Gastroesophageal sphincter (tissue), 4 donors: ENCODE measurements at regions not wholly inside any gene's neighbourhood (a gene's known extent, or its start where the extent isn't known, plus 50 kb on each side); places are given as distances from the start of the nearest gene placed in this dataset.

Source experiments
- ATAC-seq: fragments of 150-250 bp; one replicate; pipeline ENCODE4 v1.9.1; 2016; ENCODE audit warnings: mild to moderate bottlenecking, moderate library complexity
- H3K27ac ChIP-seq, 4 donors: fragments of 200-600 bp; sonication (generic) in 3 of 4; 1 replicate in 3 of 4; 2 replicates in 1 of 4; pipeline ENCODE4 v1.5.1; 2016 to 2019
- H3K27me3 ChIP-seq: fragments of 200-600 bp; sonication (generic); one replicate; pipeline ENCODE4 v1.5.1; 2019
- H3K36me3 ChIP-seq, 2 donors: fragments of 200-600 bp; sonication (generic); one replicate each; pipeline ENCODE4 v1.5.1; 2019; ENCODE audit warnings: control low read depth in 1 of 2
- H3K4me1 ChIP-seq, 3 donors: fragments of 200-600 bp; sonication (generic); 1 replicate in 2 of 3; 2 replicates in 1 of 3; pipeline ENCODE4 v1.5.1; 2016 to 2019; ENCODE audit warnings: control low read depth in 2 of 3
- H3K4me3 ChIP-seq, 2 donors: fragments of 200-600 bp; sonication (generic); one replicate each; pipeline ENCODE4 v1.5.1; 2019; ENCODE audit warnings: mild to moderate bottlenecking in 1 of 2, moderate library complexity in 1 of 2
- H3K9me3 ChIP-seq, 3 donors: fragments of 200-600 bp; sonication (generic); one replicate each; pipeline ENCODE4 v1.5.1; 2017 to 2019; ENCODE audit warnings: control low read depth in 2 of 3
- EP300 ChIP-seq: sonication (generic); formaldehyde crosslinking; IDR thresholded peaks from one replicate; pipeline ENCODE4 v1.6.1; 2017; ENCODE audit warnings: antibody characterized with exemption, mild to moderate bottlenecking
- POLR2A ChIP-seq, 2 donors: fragments of 450-650 bp; IDR thresholded peaks; one replicate each; pipeline ENCODE4 v1.6.1; 2017; ENCODE audit warnings: antibody characterized with exemption in 2 of 2, mild to moderate bottlenecking in 2 of 2, moderate library complexity in 1 of 2
- POLR2AphosphoS5 ChIP-seq: sonication (generic); formaldehyde crosslinking; IDR thresholded peaks from one replicate; pipeline ENCODE4 v1.6.1; 2017; ENCODE audit warnings: antibody characterized with exemption
- WGBS, 2 donors: methylation state at CpG; one replicate each; pipeline ENCODE4 v1.1.5; 2018; ENCODE audit warnings: low coverage in 1 of 2; 5-methylcytosine and 5-hydroxymethylcytosine counted together
- TF ChIP-seq, protein P1 (sequence below), 4 experiments: fragments of 200-600 bp in 2 of 4; fragments of 450-650 bp in 2 of 4; sonication (generic) in 1 of 4; IDR thresholded peaks; one replicate each; pipeline ENCODE4 v1.5.1; 2017 to 2019; ENCODE audit warnings: antibody characterized with exemption in 4 of 4, mild to moderate bottlenecking in 2 of 4, moderate library complexity in 2 of 4

- WGBS, 2 donors, result 52 to 57% methylated on average over 9 to 11 of the region's 12 CpGs
- H3K4me1 ChIP-seq, result no peaks in the 10 kb centered on the region
- H3K4me3 ChIP-seq, result no peak overlapping the region
- H3K27me3 ChIP-seq, result peaks cover 6% of the 10 kb centered on the region
- ATAC-seq, result no peak
- H3K27ac ChIP-seq, result no peak overlapping the region
- TF ChIP-seq, protein P1, sequence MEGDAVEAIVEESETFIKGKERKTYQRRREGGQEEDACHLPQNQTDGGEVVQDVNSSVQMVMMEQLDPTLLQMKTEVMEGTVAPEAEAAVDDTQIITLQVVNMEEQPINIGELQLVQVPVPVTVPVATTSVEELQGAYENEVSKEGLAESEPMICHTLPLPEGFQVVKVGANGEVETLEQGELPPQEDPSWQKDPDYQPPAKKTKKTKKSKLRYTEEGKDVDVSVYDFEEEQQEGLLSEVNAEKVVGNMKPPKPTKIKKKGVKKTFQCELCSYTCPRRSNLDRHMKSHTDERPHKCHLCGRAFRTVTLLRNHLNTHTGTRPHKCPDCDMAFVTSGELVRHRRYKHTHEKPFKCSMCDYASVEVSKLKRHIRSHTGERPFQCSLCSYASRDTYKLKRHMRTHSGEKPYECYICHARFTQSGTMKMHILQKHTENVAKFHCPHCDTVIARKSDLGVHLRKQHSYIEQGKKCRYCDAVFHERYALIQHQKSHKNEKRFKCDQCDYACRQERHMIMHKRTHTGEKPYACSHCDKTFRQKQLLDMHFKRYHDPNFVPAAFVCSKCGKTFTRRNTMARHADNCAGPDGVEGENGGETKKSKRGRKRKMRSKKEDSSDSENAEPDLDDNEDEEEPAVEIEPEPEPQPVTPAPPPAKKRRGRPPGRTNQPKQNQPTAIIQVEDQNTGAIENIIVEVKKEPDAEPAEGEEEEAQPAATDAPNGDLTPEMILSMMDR (IDR thresholded peaks at IDR 0.05), result no peak
- no peak for TF ChIP-seq POLR2AphosphoS5
- TF ChIP-seq EP300, result no peak
- no peak for TF ChIP-seq POLR2A (IDR thresholded peaks at IDR 0.05)
- H3K36me3 ChIP-seq, result no peaks in the 10 kb centered on the region
- peaks cover 0 to 26% (median 0%) of the 10 kb centered on the region in 3 donors for H3K9me3 ChIP-seq
Observed at GRCh38 chr2:527581-527980, 149.6 kb downstream of the TMEM18 start.

- Histone ChIP-seq H3K36me3 (no peaks in the 10 kb centered on the region), H3K27me3 (peaks cover 6% of the 10 kb centered on the region), H3K9me3 (peaks cover 0 to 21% (median 0%) of the 10 kb centered on the region in 3 donors), H3K27ac (no peak overlapping the region), H3K4me3 (no peak overlapping the region), H3K4me1 (no peaks in the 10 kb centered on the region)
- TF ChIP-seq, protein P1 (IDR thresholded peaks at IDR 0.05), result no peak
- no peak for TF ChIP-seq POLR2AphosphoS5
- no peak for TF ChIP-seq EP300
- TF ChIP-seq POLR2A (IDR thresholded peaks at IDR 0.05), result no peak
- ATAC-seq, result no peak
- 98% methylated on average over 5 of the region's 5 CpGs; no CpG with 5 or more reads in 1 of the 2 donors for WGBS, 2 donors
Observed at GRCh38 chr2:526918-527317, 150.3 kb downstream of the TMEM18 start.

GRCh38 chr2:525611-526010 lies 151.6 kb downstream of the TMEM18 start:
- H3K9me3 ChIP-seq, result peaks cover 0 to 15% (median 0%) of the 10 kb centered on the region in 3 donors
- no peak overlapping the region for H3K27ac ChIP-seq
- TF ChIP-seq POLR2A (IDR thresholded peaks at IDR 0.05), result no peak
- no peak for TF ChIP-seq EP300
- no peak for TF ChIP-seq POLR2AphosphoS5
- TF ChIP-seq, protein P1 (IDR thresholded peaks at IDR 0.05), result no peak
- no peaks in the 10 kb centered on the region for H3K4me1 ChIP-seq
- no peak overlapping the region for H3K4me3 ChIP-seq
- no peaks in the 10 kb centered on the region for H3K36me3 ChIP-seq
- peaks cover 6% of the 10 kb centered on the region for H3K27me3 ChIP-seq
- no peak for ATAC-seq
- 95% methylated on average over 4 of the region's 10 CpGs; no CpG with 5 or more reads in 1 of the 2 donors for WGBS, 2 donors

DNA sequence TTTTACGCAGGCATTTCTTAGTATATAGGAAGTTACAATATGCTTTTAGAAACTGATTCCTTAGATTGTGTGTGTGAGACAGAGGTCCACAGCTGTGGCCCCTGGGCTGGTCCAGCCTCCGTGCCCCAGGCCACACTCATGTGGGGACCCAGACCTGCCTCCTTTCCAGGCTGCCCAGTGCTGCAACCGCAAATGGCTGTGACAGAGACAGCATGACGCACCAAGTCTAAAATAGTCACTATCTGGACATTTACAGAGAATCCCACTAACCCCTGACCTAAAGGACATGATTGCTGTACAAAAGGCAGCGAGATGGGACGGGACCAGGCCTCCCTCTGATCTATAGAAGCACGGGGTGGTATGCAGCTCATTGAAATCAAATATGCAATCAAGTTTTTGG lies 152.2 kb downstream of the TMEM18 start:
- ATAC-seq, result no peak
- TF ChIP-seq POLR2A (IDR thresholded peaks at IDR 0.05), result no peak
- TF ChIP-seq EP300, result no peak
- no peak for TF ChIP-seq POLR2AphosphoS5
- TF ChIP-seq, protein P1 (IDR thresholded peaks at IDR 0.05), result no peak
- 80 to 89% methylated on average over 3 to 6 of the region's 7 CpGs for WGBS, 2 donors

DNA sequence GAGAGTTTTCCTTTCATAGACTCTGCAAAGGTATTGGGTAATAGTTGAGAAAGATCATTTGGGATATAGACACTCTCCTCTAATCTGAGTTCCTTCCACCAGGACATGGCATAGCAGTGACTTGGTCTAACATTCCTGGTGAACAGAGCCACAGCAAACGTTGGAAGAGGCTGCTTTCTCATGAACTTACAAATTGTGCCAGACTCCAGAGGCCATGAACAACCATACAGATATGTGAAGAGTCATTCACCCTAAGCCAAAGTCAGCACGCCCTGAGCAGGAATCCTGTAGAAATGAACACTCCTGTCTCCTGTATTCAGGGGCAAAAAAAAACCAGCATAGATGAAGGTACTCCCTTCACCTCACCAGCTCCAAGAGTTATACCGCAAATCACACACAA lies 152.8 kb downstream of the TMEM18 start:
- TF ChIP-seq, protein P1 (IDR thresholded peaks at IDR 0.05), result no peak
- Histone ChIP-seq H3K4me1 (no peaks in the 10 kb centered on the region), H3K36me3 (no peaks in the 10 kb centered on the region), H3K4me3 (no peak overlapping the region), H3K9me3 (peaks cover 0 to 5% (median 0%) of the 10 kb centered on the region in 3 donors), H3K27ac (no peak overlapping the region), H3K27me3 (peaks cover 6% of the 10 kb centered on the region)
- WGBS, 2 donors, result 66 to 83% methylated on average over 1 to 2 of the region's 3 CpGs
- no peak for ATAC-seq

More for the DNA sequence above, 152.2 kb downstream of the TMEM18 start:
- no peaks in the 10 kb centered on the region for H3K36me3 ChIP-seq
- H3K4me3 ChIP-seq, result no peak overlapping the region
- peaks cover 0 to 11% (median 0%) of the 10 kb centered on the region in 3 donors for H3K9me3 ChIP-seq
- no peaks in the 10 kb centered on the region for H3K4me1 ChIP-seq
- H3K27ac ChIP-seq, result no peak overlapping the region
- H3K27me3 ChIP-seq, result peaks cover 6% of the 10 kb centered on the region
